CD4-positive, alpha-beta T cell (primary cell): ENCODE measurements at regions not wholly inside any gene's neighbourhood (a gene's known extent, or its start where the extent isn't known, plus 50 kb on each side); places are given as distances from the start of the nearest gene placed in this dataset.

Experiments
- ATAC-seq: fragments of 200-7000 bp; cut with Tn5 transposase; one replicate; pipeline ENCODE4 v1.10.0; 2022; ENCODE audit warnings: mild to moderate bottlenecking; ENCODE audit not compliant: poor library complexity
- CTCF ChIA-PET: fragments of 350-600 bp; sonication (Branson Sonifier 250); formaldehyde crosslinking; loops from one replicate; lab custom pipeline; 2021; ENCODE audit warnings: antibody characterized with exemption, inconsistent platforms; lab: Charles Lee
- POLR2A ChIA-PET: fragments of 350-600 bp; sonication (Branson Sonifier 250); formaldehyde crosslinking; loops from one replicate; lab custom pipeline; 2021; ENCODE audit warnings: antibody characterized with exemption, inconsistent platforms; lab: Charles Lee
- DNase-seq, 14 experiments: peaks; one replicate each; pipeline ENCODE4 v3.0.0-alpha.2; 2013 to 2020; ENCODE audit warnings: mixed read lengths in 2 of 14
- H3K27ac ChIP-seq, 2 donors: one replicate each; pipeline versions ENCODE4 v1.5.1 to v1.7.0; 2013; ENCODE audit warnings: low read length in 2 of 2, low read depth in 1 of 2, mild to moderate bottlenecking in 1 of 2
- H3K27me3 ChIP-seq, 2 experiments: 1 replicate in 1 of 2; 2 replicates in 1 of 2; pipeline versions ENCODE4 v1.6.1 to v1.7.0; 2013; ENCODE audit warnings: low read length in 2 of 2, control low read depth in 1 of 2, mild to moderate bottlenecking in 1 of 2, moderate library complexity in 1 of 2; ENCODE audit not compliant: insufficient read depth in 2 of 2, control insufficient read depth in 1 of 2
- H3K36me3 ChIP-seq: one replicate; pipeline ENCODE4 v1.6.1; 2013; ENCODE audit warnings: low read length, control low read depth; ENCODE audit not compliant: insufficient read depth
- H3K4me1 ChIP-seq: one replicate; pipeline ENCODE4 v1.6.1; 2013; ENCODE audit warnings: low read length, control low read depth; ENCODE audit not compliant: insufficient read depth
- H3K4me3 ChIP-seq: one replicate; pipeline ENCODE4 v1.5.1; 2013; ENCODE audit warnings: mild to moderate bottlenecking, low read length, moderate library complexity
- H3K9me3 ChIP-seq, 2 experiments: 1 replicate in 1 of 2; 2 replicates in 1 of 2; pipeline versions ENCODE4 v1.6.1 to v1.7.0; 2013; ENCODE audit warnings: low read length in 2 of 2, mild to moderate bottlenecking in 2 of 2, control low read depth in 1 of 2, moderate library complexity in 1 of 2; ENCODE audit not compliant: control insufficient read depth in 1 of 2, insufficient read depth in 1 of 2
- H3K27ac Mint-ChIP-seq: one replicate; pipeline ENCODE4 v1.8.0; 2020; ENCODE audit warnings: mixed read lengths
- H3K27me3 Mint-ChIP-seq: one replicate; pipeline ENCODE4 v1.8.0; 2021; ENCODE audit warnings: mixed read lengths
- H3K36me3 Mint-ChIP-seq: one replicate; pipeline ENCODE4 v1.8.0; 2021; ENCODE audit warnings: low read depth, mixed read lengths
- H3K4me1 Mint-ChIP-seq: one replicate; pipeline ENCODE4 v1.8.0; 2021; ENCODE audit warnings: low read depth, mixed read lengths
- H3K4me3 Mint-ChIP-seq: one replicate; pipeline ENCODE4 v1.8.0; 2020; ENCODE audit warnings: mild to moderate bottlenecking, mixed read lengths
- H3K9me3 Mint-ChIP-seq: one replicate; pipeline ENCODE4 v1.8.0; 2020; ENCODE audit warnings: mixed read lengths
- CTCF ChIP-seq: fragments of 200-600 bp; IDR thresholded peaks from one replicate; pipeline ENCODE4 v1.8.0; 2022; ENCODE audit warnings: antibody characterized with exemption, mild to moderate bottlenecking
- intact Hi-C, 2 experiments: fragments of 100-400 bp; cut with DNase I in 1 of 2; cut with micrococcal nuclease in 1 of 2; formaldehyde crosslinking; loops; one replicate each; pipeline versions ENCODE4 v1.15.1 to v1.9.0; 2023 to 2025; cut with DNase I, micrococcal nuclease

- no peaks in the 10 kb centered on the region for H3K9me3 Mint-ChIP-seq
- H3K36me3 ChIP-seq: no peaks in the 10 kb centered on the region
- no peak for TF ChIP-seq CTCF
- peaks cover 0 to 4% of the 10 kb centered on the region in 2 experiments for H3K9me3 ChIP-seq
- H3K27ac Mint-ChIP-seq: no peak overlapping the region
- no peak overlapping the region for H3K4me3 Mint-ChIP-seq
- peaks cover 4 to 5% of the 10 kb centered on the region in 2 experiments for H3K27me3 ChIP-seq
- CTCF ChIA-PET: no interaction called here
- no peak overlapping the region for H3K4me3 ChIP-seq
- H3K27me3 Mint-ChIP-seq: peaks cover 50% of the 10 kb centered on the region
- no peak overlapping the region for H3K27ac ChIP-seq
- DNase-seq: no peak
- POLR2A ChIA-PET: no interaction called here
- no peak for ATAC-seq
- no peaks in the 10 kb centered on the region for H3K4me1 ChIP-seq
- no peaks in the 10 kb centered on the region for H3K36me3 Mint-ChIP-seq
- intact Hi-C loops: no loop called here
- no peaks in the 10 kb centered on the region for H3K4me1 Mint-ChIP-seq
Measured at GRCh38 chr22:27157666-27158370, 500.4 kb downstream of the MIAT start.

- Histone ChIP-seq H3K36me3 (no peaks in the 10 kb centered on the region), H3K4me3 (no peak overlapping the region), H3K27me3 (peaks cover 4% of the 10 kb centered on the region in 2 experiments), H3K4me1 (no peaks in the 10 kb centered on the region), H3K27ac (no peak overlapping the region), H3K9me3 (peaks cover 0 to 4% of the 10 kb centered on the region in 2 experiments)
- no peak for DNase-seq
- no peaks in the 10 kb centered on the region for H3K4me1 Mint-ChIP-seq
- ChIA-PET POLR2A (no interaction called here), CTCF (no interaction called here)
- H3K4me3 Mint-ChIP-seq: no peak overlapping the region
- H3K9me3 Mint-ChIP-seq: no peaks in the 10 kb centered on the region
- peaks cover 44% of the 10 kb centered on the region for H3K27me3 Mint-ChIP-seq
- no peaks in the 10 kb centered on the region for H3K36me3 Mint-ChIP-seq
- TF ChIP-seq CTCF: no peak
- no peak for ATAC-seq
- intact Hi-C loops: no loop called here
- H3K27ac Mint-ChIP-seq: no peak overlapping the region
Measured at GRCh38 chr22:27159016-27159415, 501.6 kb downstream of the MIAT start.

GRCh38 chr22:27159716-27160295 lies 502.4 kb downstream of the MIAT start:
- TF ChIP-seq CTCF: no peak
- H3K36me3 Mint-ChIP-seq: no peaks in the 10 kb centered on the region
- no peaks in the 10 kb centered on the region for H3K9me3 Mint-ChIP-seq
- Histone ChIP-seq H3K27ac (no peak overlapping the region), H3K9me3 (peaks cover 0 to 4% of the 10 kb centered on the region in 2 experiments), H3K4me1 (no peaks in the 10 kb centered on the region), H3K36me3 (no peaks in the 10 kb centered on the region), H3K4me3 (no peak overlapping the region), H3K27me3 (no peaks in the 10 kb centered on the region)
- no peak for DNase-seq
- no peak overlapping the region for H3K27ac Mint-ChIP-seq
- no peaks in the 10 kb centered on the region for H3K4me1 Mint-ChIP-seq
- CTCF ChIA-PET: no interaction called here
- POLR2A ChIA-PET: no interaction called here
- no peak for ATAC-seq
- peaks cover 38% of the 10 kb centered on the region for H3K27me3 Mint-ChIP-seq
- intact Hi-C loops: no loop called here
- H3K4me3 Mint-ChIP-seq: no peak overlapping the region
